Left ventricle myocardium inferior (tissue), 1 donor: ENCODE measurements at regions not wholly inside any gene's neighbourhood (a gene's known extent, or its start where the extent isn't known, plus 50 kb on each side); places are given as distances from the start of the nearest gene placed in this dataset.

Experiments used
- DNase-seq: peaks from one replicate; pipeline ENCODE4 v3.0.0-alpha.2; 2020
- H3K27ac ChIP-seq: fragments of 200-600 bp; replicated peaks from 2 replicates; pipeline ENCODE4 v1.8.0; 2021
- H3K27me3 ChIP-seq: fragments of 200-600 bp; 2 replicates; pipeline ENCODE4 v1.8.0; 2021; ENCODE audit warnings: low read depth
- H3K36me3 ChIP-seq: fragments of 200-600 bp; 2 replicates; pipeline ENCODE4 v1.8.0; 2021
- H3K4me1 ChIP-seq: fragments of 200-600 bp; 2 replicates; pipeline ENCODE4 v1.8.0; 2021
- H3K4me3 ChIP-seq: fragments of 200-600 bp; 2 replicates; pipeline ENCODE4 v1.8.0; 2021; ENCODE audit warnings: mild to moderate bottlenecking, moderate library complexity
- H3K9me3 ChIP-seq: fragments of 200-600 bp; replicated peaks from 2 replicates; pipeline ENCODE4 v1.8.0; 2021
- CTCF ChIP-seq: fragments of 200-600 bp; IDR thresholded peaks from 2 replicates; pipeline ENCODE4 v1.8.0; 2021; ENCODE audit warnings: antibody characterized with exemption, mild to moderate bottlenecking, borderline replicate concordance
- intact Hi-C: fragments of 100-400 bp; cut with micrococcal nuclease; formaldehyde crosslinking; loops from one replicate; pipeline ENCODE4 v1.11.0; 2022
- donor health status: DM: no; HTN: yes; CAD: no; lungs with severe emphysema.

- H3K4me3 ChIP-seq = no peak overlapping the region
- no peak overlapping the region for H3K27ac ChIP-seq
- H3K27me3 ChIP-seq = no peaks in the 10 kb centered on the region
- TF ChIP-seq CTCF = no peak
- DNase-seq = no peak
- no peaks in the 10 kb centered on the region for H3K9me3 ChIP-seq
- H3K36me3 ChIP-seq = no peaks in the 10 kb centered on the region
- intact Hi-C loops = no loop called here
- H3K4me1 ChIP-seq = no peaks in the 10 kb centered on the region
Measured at GRCh38 chr10:36247478-36247877, 605.4 kb upstream of the FZD8 start.

GRCh38 chr10:36236931-36237330 is 594.8 kb upstream of the FZD8 start:
- intact Hi-C loops = no loop called here
- H3K4me3 ChIP-seq = no peak overlapping the region
- H3K27me3 ChIP-seq = no peaks in the 10 kb centered on the region
- no peak for TF ChIP-seq CTCF
- H3K4me1 ChIP-seq = no peaks in the 10 kb centered on the region
- no peak overlapping the region for H3K27ac ChIP-seq
- no peak for DNase-seq
- no peaks in the 10 kb centered on the region for H3K36me3 ChIP-seq
- H3K9me3 ChIP-seq = peaks cover 16% of the 10 kb centered on the region

GRCh38 chr10:36236341-36236740 is 594.2 kb upstream of the FZD8 start:
- no peak for DNase-seq

GRCh38 chr10:36232935-36233334 is 590.8 kb upstream of the FZD8 start:
- no peak for DNase-seq
- intact Hi-C loops = no loop called here
- Histone ChIP-seq H3K4me3 (no peak overlapping the region), H3K36me3 (no peaks in the 10 kb centered on the region), H3K27me3 (no peaks in the 10 kb centered on the region), H3K4me1 (no peaks in the 10 kb centered on the region), H3K9me3 (peaks cover 10% of the 10 kb centered on the region), H3K27ac (no peak overlapping the region)
- no peak for TF ChIP-seq CTCF

More at GRCh38 chr10:36236341-36236740, 594.2 kb upstream of the FZD8 start:
- Histone ChIP-seq H3K9me3 (peaks cover 16% of the 10 kb centered on the region), H3K27me3 (no peaks in the 10 kb centered on the region), H3K4me3 (no peak overlapping the region), H3K27ac (no peak overlapping the region), H3K36me3 (no peaks in the 10 kb centered on the region), H3K4me1 (no peaks in the 10 kb centered on the region)
- intact Hi-C loops = no loop called here
- no peak for TF ChIP-seq CTCF

- H3K9me3 ChIP-seq = no peaks in the 10 kb centered on the region
- DNase-seq = no peak
- no peak overlapping the region for H3K4me3 ChIP-seq
- H3K27me3 ChIP-seq = no peaks in the 10 kb centered on the region
- intact Hi-C loops = no loop called here
- TF ChIP-seq CTCF = no peak
- no peaks in the 10 kb centered on the region for H3K36me3 ChIP-seq
- H3K27ac ChIP-seq = no peak overlapping the region
- H3K4me1 ChIP-seq = no peaks in the 10 kb centered on the region
Measured at GRCh38 chr10:36224431-36224985, 582.4 kb upstream of the FZD8 start.
